ENCODE measurements at regions not wholly inside any gene's neighbourhood (a gene's known extent, or its start where the extent isn't known, plus 50 kb on each side); places are given as distances from the start of the nearest gene placed in this dataset.

- H3K36me3 ChIP-seq (ENCODE audit: low read length), result no peaks in the 10 kb centered on the region
- H3K27ac ChIP-seq (ENCODE audit: low read depth, low read length), result no peak overlapping the region
- peak overlapping the region; percentile 9 for H3K4me2 ChIP-seq (ENCODE audit: low read depth, low read length, poor library complexity, severe bottlenecking)
- no peak overlapping the region for H3K9ac ChIP-seq (ENCODE audit: low read length)
- no peaks in the 10 kb centered on the region for H3K79me2 ChIP-seq (ENCODE audit: insufficient read depth, low read length)
- H3F3A ChIP-seq (ENCODE audit: insufficient read depth), result no peaks in the 10 kb centered on the region
- peak overlapping the region; percentile 34 for H2AFZ ChIP-seq (ENCODE audit: low read depth, low read length, severe bottlenecking)
- H3K4me3 ChIP-seq (ENCODE audit: insufficient read depth, low read length, poor library complexity, severe bottlenecking), result no peak overlapping the region
- H3K9me2 ChIP-seq (replicated peaks; ENCODE audit: insufficient read depth, low read length), result no peaks in the 10 kb centered on the region
- H3K9me3 ChIP-seq (ENCODE audit: insufficient read depth, low read length), result no peaks in the 10 kb centered on the region
- TF ChIP-seq EZH2phosphoT487 (conservative IDR thresholded peaks at IDR 0.05; ENCODE audit: low read length) (no peak), CTCF (IDR thresholded peaks at IDR 0.05; ENCODE audit: insufficient read depth, low read length, poor library complexity, severe bottlenecking) (no peak)
- no peaks in the 10 kb centered on the region for H4K20me1 ChIP-seq (ENCODE audit: low read depth, low read length)
- H3K27me3 ChIP-seq (ENCODE audit: low read length), result no peaks in the 10 kb centered on the region
These were observed 513.7 kb downstream of the TLL1 start for GRCh38 chr4:166386491-166387360.

GRCh38 chr4:166391501-166391900 lies 518.5 kb downstream of the TLL1 start:
- TF ChIP-seq EZH2phosphoT487 (conservative IDR thresholded peaks at IDR 0.05; ENCODE audit: low read length), result no peak
- no peak for TF ChIP-seq CTCF (IDR thresholded peaks at IDR 0.05; ENCODE audit: insufficient read depth, low read length, poor library complexity, severe bottlenecking)
- Histone ChIP-seq H3K27ac (ENCODE audit: low read depth, low read length) (no peak overlapping the region), H3K9me3 (ENCODE audit: insufficient read depth, low read length) (no peaks in the 10 kb centered on the region)

DNA sequence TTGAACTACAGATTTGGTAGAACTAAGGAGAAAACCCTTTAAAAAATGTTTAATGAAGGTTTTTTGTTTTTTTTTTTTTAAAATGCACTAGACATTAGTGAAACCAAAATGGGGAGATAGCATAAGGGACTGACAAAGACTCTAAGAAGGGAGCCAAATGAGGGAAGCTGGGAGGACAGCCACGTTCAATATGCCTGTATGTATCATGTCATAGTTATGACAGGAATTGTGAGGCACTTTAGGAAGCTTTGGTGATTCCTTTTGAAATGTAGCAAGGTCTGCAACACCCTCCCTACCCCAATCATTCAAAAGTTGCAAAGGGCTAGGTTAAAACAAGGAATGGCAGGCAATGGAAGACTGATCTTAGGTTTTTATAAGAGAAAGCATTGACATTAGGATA lies 526.0 kb downstream of the TLL1 start:
- H4K20me1 ChIP-seq (ENCODE audit: low read depth, low read length), result no peaks in the 10 kb centered on the region

More at GRCh38 chr4:166391501-166391900, 518.5 kb downstream of the TLL1 start:
- H2AFZ ChIP-seq (ENCODE audit: low read depth, low read length, severe bottlenecking), result no peak overlapping the region
- no peak overlapping the region for H3K4me3 ChIP-seq (ENCODE audit: insufficient read depth, low read length, poor library complexity, severe bottlenecking)
- no peaks in the 10 kb centered on the region for H3K9me2 ChIP-seq (replicated peaks; ENCODE audit: insufficient read depth, low read length)
- H3F3A ChIP-seq (ENCODE audit: insufficient read depth), result no peaks in the 10 kb centered on the region
- H3K9ac ChIP-seq (ENCODE audit: low read length), result no peak overlapping the region
- H3K27me3 ChIP-seq (ENCODE audit: low read length), result no peaks in the 10 kb centered on the region
- H4K20me1 ChIP-seq (ENCODE audit: low read depth, low read length), result no peaks in the 10 kb centered on the region
- no peaks in the 10 kb centered on the region for H3K79me2 ChIP-seq (ENCODE audit: insufficient read depth, low read length)
- no peak overlapping the region for H3K4me2 ChIP-seq (ENCODE audit: low read depth, low read length, poor library complexity, severe bottlenecking)
- H3K36me3 ChIP-seq (ENCODE audit: low read length), result no peaks in the 10 kb centered on the region

More for the DNA sequence above, 526.0 kb downstream of the TLL1 start:
- no peaks in the 10 kb centered on the region for H3K27me3 ChIP-seq (ENCODE audit: low read length)
- no peaks in the 10 kb centered on the region for H3K9me2 ChIP-seq (replicated peaks; ENCODE audit: insufficient read depth, low read length)
- no peaks in the 10 kb centered on the region for H3K36me3 ChIP-seq (ENCODE audit: low read length)
- H3K9me3 ChIP-seq (ENCODE audit: insufficient read depth, low read length), result no peaks in the 10 kb centered on the region
- H3K9ac ChIP-seq (ENCODE audit: low read length), result no peak overlapping the region
- no peaks in the 10 kb centered on the region for H3F3A ChIP-seq (ENCODE audit: insufficient read depth)
- H2AFZ ChIP-seq (ENCODE audit: low read depth, low read length, severe bottlenecking), result no peak overlapping the region
- no peak for TF ChIP-seq EZH2phosphoT487 (conservative IDR thresholded peaks at IDR 0.05; ENCODE audit: low read length)
- no peak for TF ChIP-seq CTCF (IDR thresholded peaks at IDR 0.05; ENCODE audit: insufficient read depth, low read length, poor library complexity, severe bottlenecking)
- no peak overlapping the region for H3K4me3 ChIP-seq (ENCODE audit: insufficient read depth, low read length, poor library complexity, severe bottlenecking)
- no peak overlapping the region for H3K4me2 ChIP-seq (ENCODE audit: low read depth, low read length, poor library complexity, severe bottlenecking)
- no peaks in the 10 kb centered on the region for H3K79me2 ChIP-seq (ENCODE audit: insufficient read depth, low read length)
- H3K27ac ChIP-seq (ENCODE audit: low read depth, low read length), result no peak overlapping the region

All from SU-DHL-6 (cell line).